ENCODE measurements at regions not wholly inside any gene's neighbourhood (a gene's known extent, or its start where the extent isn't known, plus 50 kb on each side); places are given as distances from the start of the nearest gene placed in this dataset.

DNA sequence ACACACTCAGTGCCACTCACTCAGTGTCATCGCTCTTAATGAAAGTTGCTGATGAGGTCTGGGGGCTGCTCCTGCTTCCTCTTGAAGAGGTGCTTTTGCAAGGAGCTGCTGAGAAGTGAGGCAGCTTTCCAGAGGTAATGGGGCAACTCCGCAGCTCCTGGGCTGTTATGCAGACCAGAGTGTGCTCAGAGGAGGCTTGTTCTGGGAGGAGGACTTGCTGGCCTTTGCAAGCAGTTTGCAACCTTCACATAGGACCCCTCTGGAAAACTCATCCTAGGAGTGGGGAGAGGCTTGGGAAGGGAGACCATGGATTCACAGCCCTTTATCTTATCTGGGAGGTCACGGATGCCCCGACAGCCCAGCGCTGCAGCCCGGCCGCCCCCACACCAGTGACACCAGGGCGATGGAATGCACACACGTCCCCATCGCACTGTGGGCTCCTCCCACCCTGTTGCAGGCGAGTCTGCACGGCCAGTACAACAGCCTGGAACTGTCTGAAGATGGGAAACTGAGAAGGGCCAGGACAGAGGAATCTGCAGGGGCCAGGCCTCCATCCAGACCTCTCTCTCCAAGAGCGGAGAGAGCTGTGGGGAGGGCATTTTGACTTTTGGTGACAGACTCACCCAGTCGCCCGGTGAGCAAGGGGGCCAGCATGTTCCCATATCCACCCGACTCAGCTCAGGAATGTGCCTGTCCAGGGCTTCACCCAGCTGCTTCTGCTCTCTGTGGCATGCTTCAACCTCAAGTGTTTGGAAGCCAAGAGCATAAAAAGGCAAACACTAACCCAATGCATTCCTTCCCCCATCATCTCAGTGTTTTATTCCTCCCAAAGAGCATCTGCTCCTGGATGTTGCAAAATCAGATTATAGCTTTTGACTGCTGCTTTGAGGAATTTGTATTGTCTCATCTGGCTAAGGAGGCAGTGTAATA is 78.6 kb upstream of the ZNF469 start:
- TF ChIP-seq, protein P1, sequence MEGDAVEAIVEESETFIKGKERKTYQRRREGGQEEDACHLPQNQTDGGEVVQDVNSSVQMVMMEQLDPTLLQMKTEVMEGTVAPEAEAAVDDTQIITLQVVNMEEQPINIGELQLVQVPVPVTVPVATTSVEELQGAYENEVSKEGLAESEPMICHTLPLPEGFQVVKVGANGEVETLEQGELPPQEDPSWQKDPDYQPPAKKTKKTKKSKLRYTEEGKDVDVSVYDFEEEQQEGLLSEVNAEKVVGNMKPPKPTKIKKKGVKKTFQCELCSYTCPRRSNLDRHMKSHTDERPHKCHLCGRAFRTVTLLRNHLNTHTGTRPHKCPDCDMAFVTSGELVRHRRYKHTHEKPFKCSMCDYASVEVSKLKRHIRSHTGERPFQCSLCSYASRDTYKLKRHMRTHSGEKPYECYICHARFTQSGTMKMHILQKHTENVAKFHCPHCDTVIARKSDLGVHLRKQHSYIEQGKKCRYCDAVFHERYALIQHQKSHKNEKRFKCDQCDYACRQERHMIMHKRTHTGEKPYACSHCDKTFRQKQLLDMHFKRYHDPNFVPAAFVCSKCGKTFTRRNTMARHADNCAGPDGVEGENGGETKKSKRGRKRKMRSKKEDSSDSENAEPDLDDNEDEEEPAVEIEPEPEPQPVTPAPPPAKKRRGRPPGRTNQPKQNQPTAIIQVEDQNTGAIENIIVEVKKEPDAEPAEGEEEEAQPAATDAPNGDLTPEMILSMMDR (IDR thresholded peaks at IDR 0.05) = no peak
- TF ChIP-seq POLR2AphosphoS5 (IDR thresholded peaks at IDR 0.05) = peak; percentile 36
- no peak for TF ChIP-seq EP300 (IDR thresholded peaks at IDR 0.05)
- TF ChIP-seq POLR2A (IDR thresholded peaks at IDR 0.05) = no peak
- Histone ChIP-seq H3K36me3 (no peaks in the 10 kb centered on the region), H3K27ac (peak overlapping the region in 3 of 4 donors; percentile 43 to 68 (median 67)), H3K27me3 (peaks cover 22% of the 10 kb centered on the region), H3K9me3 (peaks cover 0 to 13% (median 0%) of the 10 kb centered on the region in 3 donors), H3K4me3 (no peak overlapping the region), H3K4me1 (peaks cover 0 to 17% (median 8%) of the 10 kb centered on the region in 3 donors)
- ATAC-seq = peak; percentile 77
- 30 to 50% methylated on average over 1 to 5 of the region's 16 CpGs for WGBS, 2 donors (ENCODE audit: low coverage in 1 of 2)

DNA sequence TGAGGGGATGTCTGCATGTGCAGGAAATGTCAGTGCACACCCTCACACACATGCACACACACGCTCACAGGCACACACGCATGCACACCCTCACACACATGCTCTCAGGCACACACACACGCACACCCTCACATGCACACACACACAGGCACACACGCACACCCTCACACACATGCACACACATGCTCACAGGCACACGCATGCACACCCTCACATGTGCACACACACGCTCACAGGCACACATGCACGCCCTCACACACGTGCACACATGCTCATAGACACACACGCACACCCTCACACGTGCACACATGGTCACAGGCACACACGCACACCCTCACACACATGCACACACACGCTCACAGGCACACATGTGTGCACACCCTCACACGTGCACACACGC is 77.6 kb upstream of the ZNF469 start:
- 83% methylated on average over 6 to 13 of the region's 14 CpGs for WGBS, 2 donors (ENCODE audit: low coverage in 1 of 2)
- H3K9me3 ChIP-seq = peaks cover 0 to 13% (median 0%) of the 10 kb centered on the region in 3 donors
- H3K27ac ChIP-seq = peak overlapping the region in 2 of 4 donors; percentile 67 to 68
- H3K27me3 ChIP-seq = peaks cover 28% of the 10 kb centered on the region
- TF ChIP-seq POLR2A (IDR thresholded peaks at IDR 0.05) (no peak), POLR2AphosphoS5 (IDR thresholded peaks at IDR 0.05) (no peak), EP300 (IDR thresholded peaks at IDR 0.05) (no peak)
- TF ChIP-seq, protein P1 (IDR thresholded peaks at IDR 0.05) = no peak
- H3K36me3 ChIP-seq = no peaks in the 10 kb centered on the region
- no peak for ATAC-seq
- H3K4me3 ChIP-seq = no peak overlapping the region
- peaks cover 0 to 17% (median 8%) of the 10 kb centered on the region in 3 donors for H3K4me1 ChIP-seq

DNA sequence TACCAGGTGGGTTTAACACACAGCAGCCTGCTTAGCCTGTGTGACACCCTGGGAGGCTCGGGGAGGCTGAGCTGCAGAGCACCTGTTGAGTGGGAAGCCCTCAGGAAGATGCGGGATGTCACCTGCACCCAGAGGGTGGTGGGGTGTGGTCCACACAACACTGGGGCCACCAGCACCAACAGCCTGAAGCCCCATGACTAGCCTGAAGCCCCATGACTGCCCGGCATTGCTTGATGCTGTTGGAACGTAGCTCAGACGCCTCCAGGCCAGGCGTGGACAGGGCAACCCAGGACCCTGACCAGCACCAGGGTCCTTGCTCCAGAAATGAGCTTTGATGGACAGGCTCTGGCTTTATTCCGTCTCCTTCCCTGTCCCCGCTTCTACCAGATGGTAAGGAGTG is 76.3 kb upstream of the ZNF469 start:
- WGBS, 2 donors (ENCODE audit: low coverage in 1 of 2) = 81 to 97% methylated on average over 3 to 4 of the region's 8 CpGs
- H3K27ac ChIP-seq = no peak overlapping the region

DNA sequence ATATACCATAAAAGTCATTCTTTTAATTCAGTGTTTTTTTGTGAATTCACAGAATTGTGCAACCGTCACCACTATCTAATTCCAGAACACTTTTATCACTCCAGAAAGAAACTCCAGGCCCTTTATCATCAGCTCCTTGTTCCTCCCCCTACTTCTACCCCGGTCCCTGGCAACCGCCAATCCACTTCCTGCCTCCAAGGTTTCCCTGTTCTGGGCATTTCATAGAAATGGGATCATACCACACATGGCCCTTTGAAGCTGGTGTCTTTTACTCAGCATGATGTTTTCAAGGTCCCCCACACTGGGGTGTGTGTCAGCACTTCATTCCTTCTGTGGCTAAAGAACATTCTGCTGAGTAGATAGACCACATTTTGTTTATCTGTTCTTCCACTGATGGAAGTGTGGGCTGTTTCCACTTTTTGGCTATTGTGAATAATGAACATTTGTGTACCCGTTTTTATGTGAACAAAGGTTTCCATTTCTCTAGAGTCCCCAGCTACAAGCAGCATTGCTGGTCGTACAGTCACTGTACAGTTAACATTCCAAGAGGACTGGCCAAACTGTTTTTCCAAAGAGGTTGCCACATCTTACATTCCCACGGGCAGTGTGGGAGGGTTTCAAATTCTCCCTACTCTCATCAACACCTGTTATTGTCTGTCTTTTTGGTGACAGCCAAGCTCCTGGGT is 75.8 kb upstream of the ZNF469 start:
- WGBS, 2 donors (ENCODE audit: low coverage in 1 of 2) = 35 to 58% methylated on average over 6 of the region's 6 CpGs
- Histone ChIP-seq H3K9me3 (peaks cover 0 to 13% (median 0%) of the 10 kb centered on the region in 3 donors), H3K4me3 (no peak overlapping the region), H3K27ac (no peak overlapping the region), H3K27me3 (peaks cover 38% of the 10 kb centered on the region), H3K4me1 (peaks cover 0 to 17% (median 8%) of the 10 kb centered on the region in 3 donors), H3K36me3 (no peaks in the 10 kb centered on the region)
- ATAC-seq = no peak
- TF ChIP-seq, protein P1 (IDR thresholded peaks at IDR 0.05) = no peak
- TF ChIP-seq POLR2AphosphoS5 (IDR thresholded peaks at IDR 0.05) (no peak), EP300 (IDR thresholded peaks at IDR 0.05) (no peak)

More for the DNA sequence above, 76.3 kb upstream of the ZNF469 start:
- peaks cover 0 to 13% (median 0%) of the 10 kb centered on the region in 3 donors for H3K9me3 ChIP-seq
- H3K36me3 ChIP-seq = no peaks in the 10 kb centered on the region
- ATAC-seq = no peak
- H3K27me3 ChIP-seq = peaks cover 37% of the 10 kb centered on the region
- TF ChIP-seq, protein P1 (IDR thresholded peaks at IDR 0.05) = no peak
- TF ChIP-seq POLR2AphosphoS5 (IDR thresholded peaks at IDR 0.05) (no peak), EP300 (IDR thresholded peaks at IDR 0.05) (no peak), POLR2A (IDR thresholded peaks at IDR 0.05) (no peak)
- no peak overlapping the region for H3K4me3 ChIP-seq
- H3K4me1 ChIP-seq = peaks cover 0 to 17% (median 8%) of the 10 kb centered on the region in 3 donors
